A549 (cell line): ENCODE measurements at regions not wholly inside any gene's neighbourhood (a gene's known extent, or its start where the extent isn't known, plus 50 kb on each side); places are given as distances from the start of the nearest gene placed in this dataset.

ENCODE experiments used
- ATAC-seq, 2 experiments: fragments of 200-7000 bp in 1 of 2; fragments of >200 bp in 1 of 2; cut with Nextera tagmentation in 1 of 2; cut with Tn5 transposase in 1 of 2; 3 replicates each; pipeline versions ENCODE4 v1.8.0 to v1.9.1; 2018 to 2020; ENCODE audit warnings: mild to moderate bottlenecking in 1 of 2, moderate library complexity in 1 of 2
- CTCF ChIA-PET: fragments of 300-600 bp; sonication (Branson Sonifier 250); formaldehyde crosslinking; extraction: SDS; loops from one replicate; lab custom pipeline; 2021; ENCODE audit warnings: antibody characterized with exemption, inconsistent platforms; lab: Yijun Ruan, JAX
- POLR2A ChIA-PET: fragments of 350-600 bp; formaldehyde crosslinking; extraction: SDS; loops from one replicate; lab custom pipeline; 2021; ENCODE audit warnings: antibody characterized with exemption, inconsistent platforms; lab: Yijun Ruan, JAX
- DNase-seq, 2 experiments: peaks; one replicate each; pipeline versions ENCODE4 v3.0.0 to v3.0.0-alpha.2; 2011 to 2016; ENCODE audit warnings: low read depth in 1 of 2, low spot score in 1 of 2
- FAIRE-seq: peaks from 2 replicates; lab custom pipeline; 2011; peaks lifted over from hg19 to GRCh38; lab: Jason Lieb, UNC
- H3K27ac ChIP-seq, 2 experiments: fragments of >200 bp; sonication (Bioruptor Twin); formaldehyde crosslinking; 3 replicates each; pipeline ENCODE4 v1.5.1; 2016 to 2017
- H3K4me1 ChIP-seq: fragments of >200 bp; sonication (Bioruptor Twin); formaldehyde crosslinking; 3 replicates; pipeline ENCODE4 v1.6.1; 2016
- H3K4me2 ChIP-seq: fragments of >200 bp; sonication (Bioruptor Twin); formaldehyde crosslinking; 3 replicates; pipeline ENCODE4 v1.6.1; 2016
- H3K4me3 ChIP-seq: fragments of >200 bp; sonication (Bioruptor Twin); formaldehyde crosslinking; 3 replicates; pipeline ENCODE4 v1.5.1; 2016
- H3K9me3 ChIP-seq: fragments of >200 bp; sonication (Bioruptor Twin); formaldehyde crosslinking; 3 replicates; pipeline ENCODE4 v1.6.1; 2016
- MAFK ChIP-seq: fragments of 450-650 bp; IDR thresholded peaks from 2 replicates; pipeline ENCODE4 v1.6.1; 2014; ENCODE audit not compliant: partially characterized antibody
- SMC3 ChIP-seq: fragments of >200 bp; sonication (Bioruptor Twin); formaldehyde crosslinking; IDR thresholded peaks from 3 replicates; pipeline ENCODE4 v1.6.1; 2018; ENCODE audit warnings: inconsistent platforms
- WGBS: methylation state at CpG from one replicate; pipeline ENCODE4 v1.1.6; 2017; ENCODE audit errors: missing lambda C conversion rate; 5-methylcytosine and 5-hydroxymethylcytosine counted together

DNA sequence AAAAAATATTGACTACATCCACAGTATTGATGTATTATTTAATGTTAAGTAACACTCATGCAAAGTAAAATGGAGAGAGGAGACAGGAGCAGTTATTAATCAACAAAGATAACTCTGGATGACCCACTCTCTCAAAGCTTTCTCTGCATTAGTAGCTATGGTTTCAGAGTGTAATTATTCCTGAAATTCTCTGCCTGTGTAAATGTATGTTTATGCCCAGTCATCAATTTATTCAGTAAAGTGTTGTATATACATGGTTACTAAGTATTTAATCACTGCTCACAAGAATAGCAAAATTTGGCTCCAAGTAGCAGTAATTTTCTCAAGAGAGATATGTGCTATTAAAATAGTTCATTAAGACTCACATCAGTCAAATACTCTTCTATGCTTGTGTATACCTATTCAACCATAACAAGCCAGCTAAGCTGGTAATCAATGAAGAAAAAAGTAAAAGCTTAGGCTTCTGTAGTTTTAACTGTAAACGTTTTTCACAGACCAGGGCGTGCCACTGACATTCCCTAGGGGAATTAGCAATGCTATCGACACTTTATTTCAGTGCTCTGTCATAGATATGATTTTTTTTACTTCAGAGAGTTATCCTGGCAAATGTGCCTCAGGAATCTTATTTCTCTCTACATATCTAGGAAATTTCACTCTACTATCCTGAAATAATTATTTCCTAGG lies 54.0 kb upstream of the RAB32 start:
- no peaks in the 10 kb centered on the region for H3K9me3 ChIP-seq
- FAIRE-seq (no peak), DNase-seq (no peak), ATAC-seq (no peak)
- no peak overlapping the region for H3K27ac ChIP-seq
- TF ChIP-seq MAFK: peak; percentile 88
- no peak for TF ChIP-seq SMC3
- H3K4me3 ChIP-seq: no peak overlapping the region
- no peaks in the 10 kb centered on the region for H3K4me1 ChIP-seq
- WGBS: 10% methylated on average over 3 of the region's 3 CpGs
- POLR2A ChIA-PET: no interaction called here
- CTCF ChIA-PET: no interaction called here
- H3K4me2 ChIP-seq: no peak overlapping the region
